ENCODE measurements at regions not wholly inside any gene's neighbourhood (a gene's known extent, or its start where the extent isn't known, plus 50 kb on each side); places are given as distances from the start of the nearest gene placed in this dataset.
A peak's percentile ranks its signal among the peaks of the same experiment; 100 is the strongest.
"Not testable (repeated sequence)": the region's sequence is repeated elsewhere in the genome, so short reads cannot be mapped to it uniquely, and the experiment has no call there.

- DNase-seq, result no peak
Measured at GRCh38 chr6:40671694-40672050, 84.5 kb upstream of the LRFN2 start.

GRCh38 chr6:40671001-40671693 lies 84.0 kb upstream of the LRFN2 start:
- no peak for DNase-seq

DNA sequence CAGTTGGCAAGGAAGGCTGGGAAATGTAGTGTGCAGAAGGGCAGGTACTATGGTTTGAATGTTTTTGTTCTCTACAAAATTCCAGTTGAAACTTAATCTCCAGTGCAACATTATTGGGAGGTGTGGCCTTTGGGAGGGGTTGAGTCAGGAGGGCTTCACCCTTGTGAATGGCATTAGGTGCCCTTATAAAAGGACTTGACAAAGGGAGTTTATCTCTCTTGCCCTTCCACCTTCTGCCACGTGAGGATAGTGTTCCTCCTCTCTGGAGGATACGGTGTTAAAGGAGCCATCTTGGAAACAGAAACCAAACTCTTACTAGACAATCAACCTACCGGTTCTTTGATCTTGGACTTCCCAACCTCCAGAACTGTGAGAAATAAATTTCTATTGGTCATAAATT lies 82.2 kb upstream of the LRFN2 start:
- DNase-seq, result no peak

GRCh38 chr6:40668203-40668602 lies 81.0 kb upstream of the LRFN2 start:
- DNase-seq, result no peak

- DNase-seq, result no peak
Measured at GRCh38 chr6:40666530-40666929, 79.4 kb upstream of the LRFN2 start.

DNA sequence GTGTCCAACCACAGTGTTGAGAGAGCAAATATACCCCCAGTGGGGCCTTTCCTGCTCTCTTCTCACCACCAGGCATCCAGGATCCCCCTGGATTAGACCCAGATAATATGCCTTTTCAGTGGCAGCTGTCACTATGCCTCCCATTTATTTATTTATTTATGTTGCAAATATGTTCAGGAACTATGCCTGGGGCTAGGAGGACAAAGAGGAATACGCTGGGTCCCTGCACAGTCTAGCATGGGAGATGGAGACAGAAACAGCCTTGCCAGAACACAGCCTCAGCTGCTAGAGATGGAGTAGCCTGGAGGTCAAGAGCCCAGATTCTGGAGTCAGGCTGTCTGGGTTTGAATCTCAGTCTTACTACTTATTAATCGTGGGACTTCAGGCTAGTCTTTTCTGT lies 74.6 kb upstream of the LRFN2 start:
- DNase-seq, result no peak

DNA sequence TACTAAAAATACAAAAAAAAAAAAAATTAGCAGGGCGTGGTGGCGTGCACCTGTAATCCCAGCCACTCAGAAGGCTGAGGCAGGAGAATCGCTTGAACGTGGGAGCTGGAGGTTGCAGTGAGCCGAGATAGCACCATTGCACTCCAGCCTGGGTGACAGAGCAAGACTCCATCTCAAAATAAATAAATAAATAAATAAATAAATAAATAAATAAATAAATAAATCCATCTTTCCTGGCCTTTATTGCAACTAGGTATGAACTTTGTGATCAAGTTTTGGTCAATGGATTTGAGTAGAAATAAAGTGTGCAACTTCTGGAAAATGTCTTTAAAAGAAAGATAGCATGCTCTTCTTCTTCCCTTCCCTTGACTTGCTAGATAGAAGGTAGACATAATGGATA lies 69.6 kb upstream of the LRFN2 start:
- not testable (repeated sequence) for DNase-seq

- no peak for DNase-seq
Measured at GRCh38 chr6:40654828-40655227, 67.7 kb upstream of the LRFN2 start.

- DNase-seq, result no peak
Measured at GRCh38 chr6:40645043-40645442, 57.9 kb upstream of the LRFN2 start.

GRCh38 chr6:40642837-40643236 lies 55.7 kb upstream of the LRFN2 start:
- DNase-seq, result no peak

DNA sequence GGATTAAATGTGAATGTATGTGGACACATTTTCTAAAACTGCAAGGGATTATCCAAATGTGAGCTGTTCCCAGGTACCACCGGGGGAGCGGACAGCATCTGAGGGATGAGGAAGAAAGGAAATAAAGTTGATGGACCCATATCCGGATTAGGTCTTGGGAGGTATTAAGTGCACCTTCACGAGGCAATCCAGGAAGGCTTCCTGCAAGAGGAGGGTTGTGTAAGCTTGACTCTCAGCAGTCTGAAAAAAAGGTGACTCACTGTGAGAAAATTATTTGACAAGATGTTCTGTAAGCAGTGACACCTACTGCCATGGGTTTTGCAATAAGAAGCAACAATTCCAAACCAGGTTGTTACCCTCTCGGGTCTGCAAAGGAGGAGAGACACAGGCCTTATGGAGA lies 55.0 kb upstream of the LRFN2 start:
- no peak for DNase-seq

GRCh38 chr6:40640599-40641227 lies 53.5 kb upstream of the LRFN2 start:
- peak in 2 of 3 donors; percentile 10 to 18 for DNase-seq
